HG03565 (cell line): ENCODE measurements at regions not wholly inside any gene's neighbourhood (a gene's known extent, or its start where the extent isn't known, plus 50 kb on each side); places are given as distances from the start of the nearest gene placed in this dataset.
"Not testable (repeated sequence)": the region's sequence is repeated elsewhere in the genome, so short reads cannot be mapped to it uniquely, and the experiment has no call there.

Experiments
- ATAC-seq: cut with Tn5 transposase; IDR thresholded peaks from one replicate; pipeline ENCODE4 v1.9.1; 2021; ENCODE audit warnings: mild to moderate bottlenecking, moderate library complexity; ENCODE audit not compliant: unreplicated experiment

DNA sequence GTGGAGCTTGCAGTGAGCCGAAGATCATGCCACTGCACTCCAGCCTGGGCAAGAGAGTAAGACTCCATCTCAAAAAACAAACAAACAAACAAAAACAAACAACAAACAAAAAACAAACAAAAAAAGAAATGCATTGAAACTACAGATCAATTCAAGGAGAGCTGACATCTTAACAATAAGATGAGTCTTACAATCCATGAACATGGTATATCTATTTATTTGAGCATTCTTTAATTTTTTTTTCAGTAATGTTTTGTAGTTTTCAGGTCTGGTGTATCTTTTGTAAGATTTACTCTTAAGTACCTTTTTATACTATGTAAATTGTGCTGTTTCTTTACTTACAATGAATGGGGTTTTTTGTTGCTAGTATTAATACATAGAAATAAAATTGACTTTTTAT, 140.1 kb upstream of the DAPK1 start:
- ATAC-seq = no peak

DNA sequence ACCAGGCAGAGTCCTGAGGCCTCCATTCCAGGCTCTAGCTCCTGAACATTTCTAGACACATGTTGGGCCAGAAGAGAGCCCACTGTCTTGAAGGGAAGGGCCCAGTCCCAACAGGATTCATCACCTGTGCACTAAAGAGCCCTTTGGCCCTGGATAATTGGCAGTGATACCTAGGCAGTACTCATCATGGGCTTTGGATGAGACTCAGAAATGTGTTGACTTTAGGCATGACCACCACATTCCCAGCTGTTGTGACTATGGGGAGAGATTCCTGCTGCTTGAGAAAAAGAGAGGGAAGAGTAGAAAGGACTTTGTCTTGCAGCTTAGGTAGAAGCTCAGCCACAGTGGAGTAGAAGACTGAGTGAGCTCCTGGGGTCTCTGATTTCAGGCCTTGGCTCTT, 138.4 kb upstream of the DAPK1 start:
- ATAC-seq = no peak

GRCh38 chr9:87359958-87360601, 137.6 kb upstream of the DAPK1 start:
- ATAC-seq = no peak

DNA sequence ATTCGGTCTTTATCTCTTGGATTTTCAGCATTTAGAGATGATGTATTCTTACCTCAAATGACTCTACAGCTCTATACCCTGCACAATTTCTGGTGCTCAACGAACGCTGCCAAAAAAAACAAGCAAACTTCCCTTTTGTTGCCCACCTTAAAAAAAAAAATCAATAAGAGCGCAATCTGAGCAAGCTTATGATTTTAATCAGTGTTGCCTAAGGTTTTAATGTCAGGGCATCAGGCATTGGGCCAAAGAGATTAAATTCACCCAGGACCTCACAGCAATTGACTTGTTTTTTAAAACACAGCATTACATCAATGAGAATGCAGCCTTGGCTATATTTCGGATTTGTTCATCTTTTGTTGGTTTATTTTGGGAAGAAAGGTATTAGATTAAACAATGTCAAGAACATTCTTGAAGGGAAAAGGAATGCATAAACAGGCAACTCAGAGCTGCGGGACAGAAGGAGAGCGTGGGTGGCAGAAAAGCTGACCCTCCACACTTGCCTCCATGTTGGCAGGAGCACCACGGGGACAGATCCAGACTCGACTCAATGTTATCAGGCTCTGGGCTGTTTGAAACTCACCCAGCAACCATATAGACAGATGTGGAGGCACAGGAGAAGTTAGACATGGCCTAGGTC, 127.5 kb upstream of the DAPK1 start:
- ATAC-seq = no peak

DNA sequence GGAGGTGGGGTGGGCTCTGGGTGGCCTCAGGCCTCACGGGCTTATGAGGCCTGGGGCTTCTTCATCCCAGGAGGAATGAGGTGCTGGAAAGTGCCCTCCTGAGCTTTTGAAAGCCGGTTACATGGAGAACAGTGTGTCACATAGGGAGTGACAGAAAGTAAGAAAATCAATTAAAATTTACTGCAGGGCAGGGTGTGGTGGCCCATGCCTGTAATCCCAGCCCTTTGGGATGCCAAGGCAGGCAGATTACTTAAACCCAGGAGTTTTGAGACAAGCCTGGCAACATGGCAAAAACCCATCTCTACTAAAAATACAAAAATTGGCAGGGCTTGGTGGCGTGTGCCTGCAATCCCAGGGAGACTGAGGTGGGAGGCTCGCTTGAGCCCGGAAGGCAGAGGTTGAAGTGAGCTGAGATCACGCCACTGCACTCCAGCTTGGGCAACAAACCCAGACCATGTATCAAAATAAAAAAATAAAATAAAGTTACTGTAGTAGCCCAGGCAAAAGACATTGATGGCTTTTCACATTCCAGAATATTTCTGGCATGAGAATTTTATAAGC, 125.8 kb upstream of the DAPK1 start:
- no peak for ATAC-seq

GRCh38 chr9:87372356-87372851, 125.3 kb upstream of the DAPK1 start:
- ATAC-seq = no peak

- peak; percentile 65 for ATAC-seq
These were observed 123.4 kb upstream of the DAPK1 start for GRCh38 chr9:87374023-87374919.

GRCh38 chr9:87375397-87376073, 122.1 kb upstream of the DAPK1 start:
- ATAC-seq = no peak

DNA sequence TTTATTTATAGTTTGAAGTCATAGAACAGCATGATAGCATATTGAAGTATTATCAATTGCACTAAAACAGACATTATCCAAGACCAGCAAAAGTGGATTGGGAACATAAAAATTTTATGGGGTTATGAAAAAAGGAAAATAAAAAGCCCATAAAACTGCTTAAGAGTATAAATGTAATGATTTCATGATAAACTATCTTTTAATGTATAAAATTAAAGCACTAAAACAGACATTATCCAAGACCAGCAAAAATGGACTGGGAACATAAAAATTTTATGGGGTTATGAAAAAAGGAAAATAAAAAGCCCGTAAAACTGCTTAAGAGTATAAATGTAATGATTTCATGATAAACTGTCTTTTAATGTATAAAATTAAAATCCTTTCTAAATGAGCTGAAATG, 119.0 kb upstream of the DAPK1 start:
- no peak for ATAC-seq

DNA sequence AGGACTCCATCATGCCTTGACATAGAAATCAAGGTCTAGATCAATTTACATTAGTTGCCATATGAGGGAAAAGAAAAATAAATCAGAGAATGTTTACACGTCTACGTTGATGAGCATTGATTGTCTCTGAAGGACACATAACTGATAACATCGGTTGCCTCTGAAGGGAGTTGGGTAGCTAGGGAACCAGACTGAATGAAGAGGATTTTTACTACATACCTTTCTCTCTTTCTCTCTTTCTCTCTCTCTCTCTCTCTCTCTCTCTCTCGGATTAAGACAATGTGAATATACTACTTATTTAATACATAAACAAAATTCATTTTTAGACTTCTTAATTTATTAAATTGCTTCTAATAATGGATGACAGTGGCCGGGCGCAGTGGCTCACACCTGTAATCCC, 118.4 kb upstream of the DAPK1 start:
- no peak for ATAC-seq

DNA sequence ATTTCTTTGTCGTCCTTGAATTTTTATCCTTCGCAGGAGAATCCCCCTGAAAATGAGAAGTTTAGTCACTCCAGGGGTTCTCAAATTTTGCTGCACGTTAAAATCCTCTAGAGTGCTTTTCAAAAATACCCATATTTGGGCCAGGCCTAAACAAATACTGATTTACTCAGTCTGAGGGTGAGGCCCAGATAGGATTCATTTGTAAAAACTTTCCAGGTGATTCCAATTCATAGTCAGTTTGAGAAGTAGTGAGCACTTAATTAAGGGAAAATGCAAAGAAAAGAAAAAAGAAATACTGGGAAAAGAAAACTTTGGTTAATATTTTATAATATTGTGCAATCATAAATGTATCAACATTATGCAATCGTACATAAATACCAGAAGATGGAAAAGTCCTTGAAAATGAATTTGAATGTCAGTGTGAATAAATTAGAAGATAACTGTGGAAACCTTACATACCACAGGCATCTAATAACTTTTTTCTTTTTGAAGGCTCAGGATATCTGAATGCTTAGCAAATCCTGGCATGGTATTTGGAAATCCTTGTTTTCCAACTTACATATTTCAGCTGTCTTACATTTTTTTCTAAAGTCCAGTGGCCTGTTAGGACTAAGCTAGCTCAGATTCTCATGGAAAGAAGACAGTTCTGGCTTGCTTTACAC, 116.5 kb upstream of the DAPK1 start:
- ATAC-seq = no peak

GRCh38 chr9:87381746-87382145, 115.9 kb upstream of the DAPK1 start:
- no peak for ATAC-seq

- no peak for ATAC-seq
These were observed 114.8 kb upstream of the DAPK1 start for GRCh38 chr9:87382900-87383299.

DNA sequence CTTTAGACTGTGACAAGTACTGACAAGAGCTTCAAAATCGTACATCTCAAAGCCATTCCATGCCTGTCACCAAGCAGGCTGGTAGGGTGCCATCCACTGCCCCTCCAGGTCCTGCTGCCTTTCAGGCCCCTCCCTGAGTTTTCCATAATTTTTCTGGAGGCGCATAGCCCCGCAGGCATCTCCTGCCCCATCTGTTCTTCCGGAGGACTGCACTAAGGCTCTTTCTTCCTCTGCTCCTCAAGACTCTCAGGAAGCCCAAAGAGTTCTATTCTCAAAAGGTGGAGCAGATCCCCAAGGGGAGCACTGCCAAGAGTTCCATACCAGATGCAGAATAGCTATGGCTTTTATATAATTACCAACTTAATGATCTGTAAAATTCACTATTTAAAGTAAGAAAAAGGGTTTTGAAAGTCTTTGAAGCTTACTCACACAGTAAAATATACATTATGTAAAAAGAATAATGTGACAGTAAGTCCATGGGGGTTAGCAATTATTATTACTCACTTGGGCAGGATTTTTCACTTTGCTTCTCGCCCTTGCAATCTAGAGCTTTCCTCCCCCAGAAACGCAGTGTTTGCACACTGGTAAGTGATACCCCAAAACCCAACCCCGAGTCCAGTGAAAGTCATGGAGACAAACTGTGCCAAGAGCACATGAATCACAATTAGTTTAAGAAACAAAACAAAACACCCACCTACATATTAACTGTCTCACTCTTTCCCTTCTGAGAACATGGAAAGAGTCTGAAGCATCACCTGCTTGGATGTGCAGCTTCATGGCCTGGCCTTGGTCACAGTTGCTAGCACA, 114.1 kb upstream of the DAPK1 start:
- ATAC-seq = no peak

- ATAC-seq = no peak
These were observed 111.1 kb upstream of the DAPK1 start for GRCh38 chr9:87386490-87387025.

DNA sequence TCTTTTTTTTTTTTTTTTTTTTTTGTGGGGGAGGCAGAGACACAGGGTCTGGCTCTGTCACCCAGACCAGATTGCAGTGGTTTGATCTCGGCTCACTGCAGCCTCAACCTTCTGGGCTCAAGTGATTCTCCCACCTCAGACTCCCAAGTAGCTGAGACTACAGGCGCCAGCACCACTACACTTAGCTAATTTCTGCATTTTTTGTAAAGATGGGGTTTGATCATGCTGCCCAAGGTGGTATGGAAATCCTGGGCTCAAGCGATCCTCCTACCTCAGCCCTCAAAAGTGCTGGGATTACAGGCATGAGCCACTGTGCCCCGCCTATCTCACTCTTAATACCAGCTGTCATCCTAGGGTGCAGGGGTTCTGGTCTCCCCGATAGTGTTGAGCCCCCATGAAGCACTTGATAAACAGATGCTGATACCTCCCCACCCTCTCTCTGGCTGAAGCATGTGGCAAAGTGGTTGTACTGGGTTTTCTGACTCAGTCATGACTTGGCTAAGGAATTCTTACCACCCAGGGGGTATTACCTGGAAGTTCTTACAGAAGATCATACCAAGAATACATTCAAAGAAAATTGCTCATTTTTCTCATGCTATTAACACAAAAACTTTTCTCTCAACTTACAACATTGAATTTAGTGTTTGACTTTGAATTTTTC, 110.2 kb upstream of the DAPK1 start:
- no peak for ATAC-seq

DNA sequence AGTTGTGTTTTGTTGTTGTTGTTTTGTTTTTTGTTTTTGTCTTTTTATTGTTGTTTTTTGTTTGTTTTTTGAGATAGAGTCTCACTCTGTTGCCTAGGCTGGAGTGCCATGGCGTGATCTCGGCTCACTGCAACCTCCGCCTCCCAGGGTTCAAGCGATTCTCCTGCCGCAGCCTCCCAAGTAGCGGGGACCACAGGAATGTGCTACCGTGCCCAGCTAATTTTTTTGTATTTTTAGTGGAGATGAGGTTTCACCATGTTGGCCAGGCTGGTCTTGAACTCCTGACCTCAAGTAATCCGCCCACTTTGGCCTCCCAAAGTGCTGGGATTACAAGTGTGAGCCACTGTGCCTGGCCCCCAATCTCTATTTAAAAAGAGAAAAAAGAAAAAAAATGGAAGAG, 109.0 kb upstream of the DAPK1 start:
- ATAC-seq = not testable (repeated sequence)

- ATAC-seq = no peak
These were observed 107.7 kb upstream of the DAPK1 start for GRCh38 chr9:87389936-87390335.

DNA sequence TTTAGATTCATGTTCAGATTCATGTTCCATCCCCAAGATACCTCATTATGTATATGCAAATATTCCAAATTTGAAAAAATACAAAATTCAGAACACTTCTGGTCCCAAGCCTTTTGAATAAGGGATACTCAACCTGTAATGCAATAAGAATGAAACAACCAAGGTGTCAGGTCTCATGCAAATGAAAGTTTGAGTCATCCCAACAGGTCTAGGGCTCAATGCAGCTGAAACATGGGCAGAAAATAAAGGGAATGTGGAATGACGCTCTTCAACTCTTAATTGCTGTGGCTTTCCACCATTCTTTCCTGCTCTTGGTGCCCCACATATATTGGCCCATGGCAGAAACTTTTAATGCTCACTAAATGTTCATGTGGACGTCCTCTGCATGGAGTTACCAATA, 107.3 kb upstream of the DAPK1 start:
- no peak for ATAC-seq
